PFSK-1 (cell line): ENCODE measurements at regions not wholly inside any gene's neighbourhood (a gene's known extent, or its start where the extent isn't known, plus 50 kb on each side); places are given as distances from the start of the nearest gene placed in this dataset.

ENCODE experiments used
- POLR2AphosphoS5 ChIP-seq: IDR thresholded peaks from 2 replicates; pipeline ENCODE4 v1.6.1; 2012; ENCODE audit warnings: low read depth, mild to moderate bottlenecking, control low read depth, low read length, moderate library complexity
- REST ChIP-seq, 2 experiments: IDR thresholded peaks; 2 replicates each; pipeline versions ENCODE4 v1.6.1 to v1.8.0; 2011 to 2012; ENCODE audit warnings: low read depth in 2 of 2, low read length in 2 of 2, control low read depth in 1 of 2, inconsistent platforms in 1 of 2, mild to moderate bottlenecking in 1 of 2, moderate library complexity in 1 of 2; ENCODE audit not compliant: insufficient read depth in 1 of 2
- TAF1 ChIP-seq: IDR thresholded peaks from 2 replicates; pipeline ENCODE4 v1.6.1; 2012; ENCODE audit warnings: low read length, control low read depth, borderline replicate concordance; ENCODE audit not compliant: insufficient read depth

GRCh38 chr2:56754066-56754615 is 570.4 kb downstream of the CCDC85A start:
- TF ChIP-seq REST (IDR thresholded peaks at IDR 0.05; ENCODE audit: insufficient read depth in 1 of 2, low read depth in 2 of 2, low read length in 2 of 2) = no peak
- no peak for TF ChIP-seq TAF1
- no peak for TF ChIP-seq POLR2AphosphoS5
